ENCODE measurements at regions not wholly inside any gene's neighbourhood (a gene's known extent, or its start where the extent isn't known, plus 50 kb on each side); places are given as distances from the start of the nearest gene placed in this dataset.

GRCh38 chr11:87966694-87967093, 208.5 kb downstream of the RAB38 start:
- TF ChIP-seq CTCF (IDR thresholded peaks at IDR 0.05) = no peak
- Histone ChIP-seq H3K27ac (no peak overlapping the region), H3K4me1 (no peaks in the 10 kb centered on the region), H3K36me3 (no peaks in the 10 kb centered on the region), H3K4me3 (no peak overlapping the region), H3K27me3 (no peaks in the 10 kb centered on the region), H3K9me3 (no peaks in the 10 kb centered on the region)
- ATAC-seq (no peak), DNase-seq (peak in 2 of 4 donors; percentile 54 to 70)
- intact Hi-C loops (cut with DNase I) = no loop called here

- Histone ChIP-seq H3K9me3 (no peaks in the 10 kb centered on the region), H3K4me3 (no peak overlapping the region), H3K4me1 (no peaks in the 10 kb centered on the region), H3K27me3 (no peaks in the 10 kb centered on the region), H3K36me3 (no peaks in the 10 kb centered on the region), H3K27ac (no peak overlapping the region)
- no peak for TF ChIP-seq CTCF (IDR thresholded peaks at IDR 0.05)
- DNase-seq (no peak), ATAC-seq (no peak)
- intact Hi-C loops (cut with DNase I) = no loop called here
These were observed 209.0 kb downstream of the RAB38 start for GRCh38 chr11:87966216-87966615.

GRCh38 chr11:87961606-87962005, 213.6 kb downstream of the RAB38 start:
- no peak for ATAC-seq
- Histone ChIP-seq H3K4me3 (no peak overlapping the region), H3K36me3 (no peaks in the 10 kb centered on the region), H3K9me3 (no peaks in the 10 kb centered on the region), H3K27ac (no peak overlapping the region), H3K4me1 (no peaks in the 10 kb centered on the region), H3K27me3 (no peaks in the 10 kb centered on the region)
- DNase-seq = no peak
- intact Hi-C loops (cut with DNase I) = no loop called here
- no peak for TF ChIP-seq CTCF (IDR thresholded peaks at IDR 0.05)

GRCh38 chr11:87957961-87958360, 217.3 kb downstream of the RAB38 start:
- Histone ChIP-seq H3K4me1 (no peaks in the 10 kb centered on the region), H3K36me3 (no peaks in the 10 kb centered on the region), H3K9me3 (no peaks in the 10 kb centered on the region), H3K27ac (no peak overlapping the region), H3K27me3 (no peaks in the 10 kb centered on the region), H3K4me3 (no peak overlapping the region)
- no peak for TF ChIP-seq CTCF (IDR thresholded peaks at IDR 0.05)
- intact Hi-C loops (cut with DNase I) = no loop called here
- DNase-seq (no peak), ATAC-seq (no peak)

GRCh38 chr11:87954476-87954875, 220.8 kb downstream of the RAB38 start:
- no peaks in the 10 kb centered on the region for H3K27me3 ChIP-seq
- H3K36me3 ChIP-seq = no peaks in the 10 kb centered on the region
- no peak overlapping the region for H3K4me3 ChIP-seq
- no peaks in the 10 kb centered on the region for H3K9me3 ChIP-seq
- TF ChIP-seq CTCF (IDR thresholded peaks at IDR 0.05) = no peak
- ATAC-seq = no peak
- no peak overlapping the region for H3K27ac ChIP-seq
- no peak for DNase-seq
- intact Hi-C loops (cut with DNase I) = no loop called here
- H3K4me1 ChIP-seq = no peaks in the 10 kb centered on the region
